Nephron (organoid): ENCODE measurements at regions not wholly inside any gene's neighbourhood (a gene's known extent, or its start where the extent isn't known, plus 50 kb on each side); places are given as distances from the start of the nearest gene placed in this dataset.
A peak's percentile ranks its signal among the peaks of the same experiment; 100 is the strongest.

Source experiments
- H3K27ac Mint-ChIP-seq, 3 experiments: 2 replicates each; pipeline ENCODE4 v1.8.0; 2020; ENCODE audit warnings: mixed read lengths in 3 of 3, mild to moderate bottlenecking in 2 of 3, moderate library complexity in 1 of 3
- H3K27me3 Mint-ChIP-seq: 2 replicates; pipeline ENCODE4 v1.8.0; 2021; ENCODE audit warnings: low read depth, mild to moderate bottlenecking, moderate library complexity, mixed read lengths
- H3K36me3 Mint-ChIP-seq: 2 replicates; pipeline ENCODE4 v1.8.0; 2020; ENCODE audit warnings: low read depth, mixed read lengths
- H3K4me1 Mint-ChIP-seq: 2 replicates; pipeline ENCODE4 v1.8.0; 2020; ENCODE audit warnings: mixed read lengths
- H3K4me3 Mint-ChIP-seq, 3 experiments: 2 replicates each; pipeline ENCODE4 v1.8.0; 2020; ENCODE audit warnings: mild to moderate bottlenecking in 3 of 3, mixed read lengths in 3 of 3, moderate library complexity in 2 of 3
- H3K9me3 Mint-ChIP-seq: 2 replicates; pipeline ENCODE4 v1.8.0; 2020; ENCODE audit warnings: mixed read lengths
- TF ChIP-seq, protein P1 (sequence below), 3 experiments: fragments of 200-600 bp; sonication (generic); IDR thresholded peaks; one replicate each; pipeline ENCODE4 v1.5.0; 2021; ENCODE audit warnings: antibody characterized with exemption in 3 of 3; ENCODE audit not compliant: unreplicated experiment in 3 of 3

DNA sequence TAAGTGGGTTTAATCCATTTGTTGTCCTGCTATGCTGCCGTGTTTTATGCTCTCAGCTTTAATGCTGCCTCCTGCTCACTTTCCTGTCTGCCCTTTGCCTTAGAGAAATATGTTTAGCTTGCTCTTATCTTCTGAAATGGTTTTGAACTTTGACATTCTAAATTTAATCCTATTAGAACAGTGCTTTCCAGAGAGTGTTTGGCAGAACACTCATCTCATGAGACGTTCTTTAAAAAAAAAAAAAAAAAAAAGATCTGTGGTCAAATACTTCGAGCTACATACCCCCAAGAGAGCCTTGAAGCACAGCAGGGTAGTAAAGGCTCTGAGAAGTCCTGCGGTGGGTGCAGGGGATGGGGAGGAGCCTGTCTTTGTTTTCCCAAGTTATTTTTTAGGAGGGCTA, 161.3 kb downstream of the SPP2 start:
- Mint-ChIP-seq H3K27ac (peak overlapping the region in 1 of 3 experiments; percentile 6), H3K36me3 (no peaks in the 10 kb centered on the region), H3K27me3 (peaks cover 5% of the 10 kb centered on the region), H3K4me3 (no peak overlapping the region), H3K4me1 (peaks cover 6% of the 10 kb centered on the region), H3K9me3 (no peaks in the 10 kb centered on the region)
- TF ChIP-seq, protein P1, sequence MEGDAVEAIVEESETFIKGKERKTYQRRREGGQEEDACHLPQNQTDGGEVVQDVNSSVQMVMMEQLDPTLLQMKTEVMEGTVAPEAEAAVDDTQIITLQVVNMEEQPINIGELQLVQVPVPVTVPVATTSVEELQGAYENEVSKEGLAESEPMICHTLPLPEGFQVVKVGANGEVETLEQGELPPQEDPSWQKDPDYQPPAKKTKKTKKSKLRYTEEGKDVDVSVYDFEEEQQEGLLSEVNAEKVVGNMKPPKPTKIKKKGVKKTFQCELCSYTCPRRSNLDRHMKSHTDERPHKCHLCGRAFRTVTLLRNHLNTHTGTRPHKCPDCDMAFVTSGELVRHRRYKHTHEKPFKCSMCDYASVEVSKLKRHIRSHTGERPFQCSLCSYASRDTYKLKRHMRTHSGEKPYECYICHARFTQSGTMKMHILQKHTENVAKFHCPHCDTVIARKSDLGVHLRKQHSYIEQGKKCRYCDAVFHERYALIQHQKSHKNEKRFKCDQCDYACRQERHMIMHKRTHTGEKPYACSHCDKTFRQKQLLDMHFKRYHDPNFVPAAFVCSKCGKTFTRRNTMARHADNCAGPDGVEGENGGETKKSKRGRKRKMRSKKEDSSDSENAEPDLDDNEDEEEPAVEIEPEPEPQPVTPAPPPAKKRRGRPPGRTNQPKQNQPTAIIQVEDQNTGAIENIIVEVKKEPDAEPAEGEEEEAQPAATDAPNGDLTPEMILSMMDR (IDR thresholded peaks at IDR 0.05; ENCODE audit: unreplicated experiment in 3 of 3) = no peak

DNA sequence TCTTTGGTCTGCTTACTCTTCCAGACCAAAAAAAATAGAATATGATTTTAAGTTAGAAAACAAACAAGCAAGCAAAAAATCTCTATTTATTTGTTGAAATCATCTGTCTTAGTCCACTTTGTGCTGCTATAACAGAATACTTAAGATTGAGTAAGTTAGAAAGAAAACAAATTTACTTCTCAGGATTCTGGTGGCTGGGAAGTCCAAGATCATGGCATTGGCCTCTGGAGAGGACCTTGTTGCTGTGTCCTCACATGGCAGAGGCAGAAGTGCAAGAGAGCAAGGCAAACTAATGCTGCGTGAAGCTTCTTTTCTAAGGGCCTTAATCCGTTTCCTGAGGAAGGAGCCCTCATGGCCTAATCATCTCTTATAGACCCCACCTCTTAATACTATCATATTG, 156.2 kb downstream of the SPP2 start:
- Mint-ChIP-seq H3K27me3 (peaks cover 3% of the 10 kb centered on the region), H3K36me3 (no peaks in the 10 kb centered on the region), H3K9me3 (no peaks in the 10 kb centered on the region), H3K4me3 (no peak overlapping the region), H3K4me1 (peaks cover 3% of the 10 kb centered on the region), H3K27ac (no peak overlapping the region)
- TF ChIP-seq, protein P1 (IDR thresholded peaks at IDR 0.05; ENCODE audit: unreplicated experiment in 3 of 3) = no peak

DNA sequence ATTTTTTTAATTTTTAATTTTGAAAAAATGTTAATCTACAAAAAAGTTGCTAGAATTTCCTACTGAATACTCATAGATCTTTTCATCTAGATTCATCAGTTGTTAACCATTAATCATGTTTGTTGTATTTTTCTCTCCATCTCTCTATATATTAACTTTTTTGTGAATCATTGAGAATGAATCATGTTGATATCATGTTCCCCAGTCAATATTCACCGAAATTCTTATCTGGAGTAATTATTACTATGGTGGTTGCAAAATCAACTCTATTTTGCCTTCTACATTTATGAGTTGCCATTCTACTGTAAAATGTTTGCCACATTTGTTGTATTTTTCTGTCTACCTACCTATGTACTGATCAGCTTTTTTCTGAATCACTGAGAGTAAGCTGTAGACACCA, 154.0 kb downstream of the SPP2 start:
- H3K4me3 Mint-ChIP-seq = no peak overlapping the region
- H3K27ac Mint-ChIP-seq = no peak overlapping the region
- TF ChIP-seq, protein P1 (IDR thresholded peaks at IDR 0.05; ENCODE audit: unreplicated experiment in 3 of 3) = no peak
- H3K27me3 Mint-ChIP-seq = peaks cover 3% of the 10 kb centered on the region
- no peaks in the 10 kb centered on the region for H3K4me1 Mint-ChIP-seq
- H3K9me3 Mint-ChIP-seq = no peaks in the 10 kb centered on the region
- H3K36me3 Mint-ChIP-seq = no peaks in the 10 kb centered on the region

DNA sequence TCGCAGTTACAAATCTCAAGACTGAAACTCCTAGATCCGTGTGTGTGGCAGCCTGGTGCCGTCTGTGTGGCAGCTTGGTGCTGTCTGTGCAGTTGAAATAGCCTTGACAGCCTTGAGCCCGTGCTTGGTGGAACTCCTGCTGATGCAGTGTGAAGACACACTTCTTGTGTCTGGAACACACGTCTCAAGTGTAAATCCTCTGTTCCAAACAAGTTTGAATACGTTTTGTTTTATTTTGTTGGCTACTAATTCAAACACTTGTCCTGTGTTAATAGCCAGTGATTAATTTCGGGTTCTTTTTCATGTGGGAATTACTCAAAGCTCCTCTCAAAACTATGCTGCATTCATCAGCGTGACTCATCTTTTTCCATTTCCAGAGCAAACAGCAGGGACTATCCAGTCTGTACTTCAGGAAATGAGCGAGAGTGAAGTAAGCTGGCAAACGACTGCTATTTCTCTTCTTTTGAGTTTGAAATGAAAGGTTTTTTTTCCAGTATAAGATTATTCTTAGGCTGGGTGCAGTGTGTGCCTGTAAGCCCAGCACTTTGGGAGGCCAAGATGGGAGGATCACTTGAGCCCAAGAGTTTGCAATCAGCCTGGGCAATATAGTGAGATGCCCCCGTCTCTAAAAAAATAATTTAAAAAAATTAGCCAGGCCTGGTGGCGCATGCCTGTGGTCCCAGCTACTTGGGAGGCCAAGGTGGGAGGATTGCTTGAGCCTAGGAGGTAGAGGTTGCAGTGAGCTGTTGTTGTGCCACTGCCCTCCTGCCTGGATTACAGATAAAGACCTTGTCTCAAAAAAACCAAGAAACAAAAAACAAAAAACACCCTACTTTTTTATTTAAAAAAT, 152.9 kb downstream of the SPP2 start:
- H3K27ac Mint-ChIP-seq = no peak overlapping the region

DNA sequence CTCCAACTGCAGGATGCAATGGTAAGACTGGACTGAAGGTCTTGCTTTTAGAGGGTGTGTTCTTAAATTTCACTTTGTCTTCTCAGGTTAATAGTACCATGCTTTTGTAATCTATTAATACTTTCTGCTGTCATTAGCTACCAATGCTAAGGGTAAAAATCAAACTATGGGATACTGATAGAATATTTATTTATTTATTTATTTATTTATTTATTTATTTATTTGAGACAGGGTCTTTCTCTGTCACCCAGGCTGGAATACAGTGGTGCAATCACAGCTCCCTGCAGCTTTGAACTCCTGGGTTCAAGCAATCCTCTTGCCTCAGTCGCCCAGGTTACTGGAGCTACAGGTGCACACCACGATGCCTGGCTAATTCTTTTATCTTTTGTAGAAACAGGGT, 152.1 kb downstream of the SPP2 start:
- Mint-ChIP-seq H3K4me3 (no peak overlapping the region), H3K4me1 (no peaks in the 10 kb centered on the region), H3K27me3 (peaks cover 3% of the 10 kb centered on the region), H3K27ac (no peak overlapping the region), H3K36me3 (no peaks in the 10 kb centered on the region), H3K9me3 (no peaks in the 10 kb centered on the region)
- TF ChIP-seq, protein P1 (IDR thresholded peaks at IDR 0.05; ENCODE audit: unreplicated experiment in 3 of 3) = no peak

More for the DNA sequence above, 152.9 kb downstream of the SPP2 start:
- Mint-ChIP-seq H3K4me3 (no peak overlapping the region), H3K27me3 (peaks cover 3% of the 10 kb centered on the region), H3K9me3 (no peaks in the 10 kb centered on the region), H3K4me1 (no peaks in the 10 kb centered on the region), H3K36me3 (no peaks in the 10 kb centered on the region)
- TF ChIP-seq, protein P1 (IDR thresholded peaks at IDR 0.05; ENCODE audit: unreplicated experiment in 3 of 3) = no peak

DNA sequence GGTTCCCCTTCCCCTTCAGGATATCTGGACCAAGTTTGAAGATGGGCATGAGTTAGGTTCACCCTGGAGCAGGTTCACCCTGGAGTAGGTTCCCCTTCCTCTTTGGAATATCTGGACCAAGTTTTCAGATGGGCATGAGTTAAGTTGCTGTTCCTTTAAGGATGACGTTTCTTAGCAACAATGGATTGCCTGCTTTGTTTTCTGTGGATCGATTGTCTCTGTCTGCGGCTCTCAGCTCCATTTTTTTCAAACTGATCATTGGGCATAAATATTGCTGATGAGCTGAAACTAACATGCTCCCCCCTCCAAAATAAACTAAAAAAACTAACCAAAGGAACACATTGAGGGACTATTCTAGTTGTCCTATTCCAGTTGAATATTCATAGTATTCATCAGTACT, 149.5 kb downstream of the SPP2 start:
- TF ChIP-seq, protein P1 (IDR thresholded peaks at IDR 0.05; ENCODE audit: unreplicated experiment in 3 of 3) = no peak
- H3K4me3 Mint-ChIP-seq = no peak overlapping the region
- no peaks in the 10 kb centered on the region for H3K4me1 Mint-ChIP-seq
- no peaks in the 10 kb centered on the region for H3K36me3 Mint-ChIP-seq
- no peak overlapping the region for H3K27ac Mint-ChIP-seq
- no peaks in the 10 kb centered on the region for H3K9me3 Mint-ChIP-seq
- peaks cover 3% of the 10 kb centered on the region for H3K27me3 Mint-ChIP-seq
